SK-N-SH (cell line): ENCODE measurements at regions not wholly inside any gene's neighbourhood (a gene's known extent, or its start where the extent isn't known, plus 50 kb on each side); places are given as distances from the start of the nearest gene placed in this dataset.

Experiments used
- CTCF ChIA-PET: fragments of 300-600, 350-600 bp; formaldehyde crosslinking; extraction: SDS; loops from one replicate; lab custom pipeline; 2021; lab: Yijun Ruan, JAX
- POLR2A ChIA-PET: fragments of 350-600 bp; sonication (Branson Sonifier 250); formaldehyde crosslinking; extraction: SDS; loops from one replicate; lab custom pipeline; 2020; ENCODE audit warnings: antibody characterized with exemption, inconsistent platforms; lab: Yijun Ruan, JAX
- DNase-seq: peaks from one replicate; pipeline ENCODE4 v3.0.0; 2012
- H2AFZ ChIP-seq: fragments of 200-600 bp; sonication (generic); 2 replicates; pipeline ENCODE4 v1.8.1; 2016; ENCODE audit warnings: antibody characterized with exemption, mild to moderate bottlenecking, low read depth
- H3F3A ChIP-seq: fragments of 200-600 bp; sonication (generic); replicated peaks from 2 replicates; pipeline ENCODE3; 2016; ENCODE audit warnings: antibody characterized with exemption, mild to moderate bottlenecking; ENCODE audit not compliant: insufficient read depth
- H3K27ac ChIP-seq, 2 experiments: fragments of 200-500 bp in 1 of 2; fragments of 200-600 bp in 1 of 2; sonication (Bioruptor generic) in 1 of 2; sonication (generic), shearing (Covaris generic) in 1 of 2; 2 replicates each; pipeline versions ENCODE4 v1.5.1 to v1.6.1; 2014 to 2016; ENCODE audit warnings: low read depth in 2 of 2, inconsistent platforms in 1 of 2, low read length in 1 of 2, mild to moderate bottlenecking in 1 of 2, mixed read lengths in 1 of 2
- H3K27me3 ChIP-seq: fragments of 200-600 bp; sonication (generic), shearing (Covaris generic); 2 replicates; pipeline ENCODE4 v1.6.1; 2016; ENCODE audit warnings: mixed run types; ENCODE audit not compliant: insufficient read depth
- H3K36me3 ChIP-seq, 2 experiments: fragments of 200-500 bp in 1 of 2; fragments of 200-600 bp in 1 of 2; sonication (Bioruptor generic) in 1 of 2; sonication (generic) in 1 of 2; replicated peaks in 1 of 2; 2 replicates each; pipeline versions ENCODE3 to v1.5.1; 2014 to 2016; ENCODE audit warnings: low read length in 1 of 2, mild to moderate bottlenecking in 1 of 2; ENCODE audit not compliant: insufficient read depth in 2 of 2, control insufficient read depth in 1 of 2
- H3K4me1 ChIP-seq, 2 experiments: fragments of 200-500 bp in 1 of 2; fragments of 200-600 bp in 1 of 2; sonication (Bioruptor generic) in 1 of 2; sonication (generic), shearing (Covaris generic) in 1 of 2; 2 replicates each; pipeline versions ENCODE4 v1.5.1 to v1.6.1; 2014 to 2016; ENCODE audit warnings: low read depth in 1 of 2, low read length in 1 of 2, mixed run types in 1 of 2; ENCODE audit not compliant: insufficient read depth in 2 of 2, control insufficient read depth in 1 of 2
- H3K4me2 ChIP-seq: fragments of 200-600 bp; sonication (generic), shearing (Covaris generic); 2 replicates; pipeline ENCODE4 v1.6.1; 2017; ENCODE audit warnings: mixed run types
- H3K4me3 ChIP-seq, 2 experiments: fragments of 200-500 bp in 1 of 2; fragments of 200-600 bp in 1 of 2; sonication (Bioruptor generic) in 1 of 2; sonication (generic), shearing (Covaris generic) in 1 of 2; 2 replicates each; pipeline versions ENCODE4 v1.5.1 to v1.8.1; 2014 to 2016; ENCODE audit warnings: low read depth in 2 of 2, inconsistent platforms in 1 of 2, low read length in 1 of 2, mild to moderate bottlenecking in 1 of 2, mixed read lengths in 1 of 2, moderate library complexity in 1 of 2
- H3K79me2 ChIP-seq: fragments of 200-600 bp; sonication (generic); 2 replicates; pipeline ENCODE4 v1.8.1; 2017; ENCODE audit warnings: mild to moderate bottlenecking; ENCODE audit not compliant: insufficient read depth
- H3K9ac ChIP-seq: fragments of 200-600 bp; sonication (generic); 2 replicates; pipeline ENCODE4 v1.6.1; 2017; ENCODE audit warnings: mixed run types
- H3K9me2 ChIP-seq: fragments of 200-600 bp; sonication (generic); 2 replicates; pipeline ENCODE4 v1.6.1; 2017; ENCODE audit warnings: mixed run types
- H3K9me3 ChIP-seq: fragments of 200-600 bp; sonication (generic); 2 replicates; pipeline ENCODE4 v1.6.1; 2017; ENCODE audit warnings: mixed run types, mild to moderate bottlenecking, moderate library complexity
- H4K20me1 ChIP-seq: fragments of 200-600 bp; sonication (generic); 2 replicates; pipeline ENCODE4 v1.6.1; 2017; ENCODE audit warnings: mild to moderate bottlenecking, mixed run types; ENCODE audit not compliant: insufficient read depth
- FOSL2 ChIP-seq: IDR thresholded peaks from 2 replicates; pipeline ENCODE4 v1.4.0; 2012; ENCODE audit warnings: low read depth, mild to moderate bottlenecking, moderate library complexity, borderline replicate concordance
- GABPA ChIP-seq: IDR thresholded peaks from 2 replicates; pipeline ENCODE4 v1.4.0; 2012; ENCODE audit warnings: low read depth, mild to moderate bottlenecking
- JUND ChIP-seq: IDR thresholded peaks from 2 replicates; pipeline ENCODE4 v1.4.0; 2012
- MEF2A ChIP-seq: IDR thresholded peaks from 2 replicates; pipeline ENCODE4 v1.4.0; 2012; ENCODE audit warnings: low read depth, borderline replicate concordance
- MXI1 ChIP-seq: IDR thresholded peaks from 2 replicates; pipeline ENCODE4 v1.6.1; 2012; ENCODE audit warnings: mild to moderate bottlenecking, low read depth, low read length, improper control_type of control experiment
- NFIC ChIP-seq: IDR thresholded peaks from 2 replicates; pipeline ENCODE4 v1.4.0; 2012; ENCODE audit warnings: borderline replicate concordance
- NRF1 ChIP-seq: IDR thresholded peaks from 2 replicates; pipeline ENCODE4 v1.6.1; 2012; ENCODE audit warnings: low read depth, mild to moderate bottlenecking, low read length
- RAD21 ChIP-seq: IDR thresholded peaks from 2 replicates; pipeline ENCODE4 v1.6.1; 2012; ENCODE audit warnings: mild to moderate bottlenecking, low read length
- RCOR1 ChIP-seq: fragments of 150-350 bp; IDR thresholded peaks from 2 replicates; pipeline ENCODE4 v1.6.1; 2017; ENCODE audit warnings: antibody characterized with exemption, low read length
- RXRA ChIP-seq: IDR thresholded peaks from 2 replicates; pipeline ENCODE4 v1.4.0; 2012; ENCODE audit warnings: low read depth, mild to moderate bottlenecking, borderline replicate concordance
- TEAD4 ChIP-seq: IDR thresholded peaks from 2 replicates; pipeline ENCODE4 v1.4.0; 2012; ENCODE audit warnings: mild to moderate bottlenecking, borderline replicate concordance; ENCODE audit not compliant: insufficient read depth
- WGBS: methylation state at CpG from one replicate; pipeline ENCODE4 v1.1.6; 2017; ENCODE audit warnings: low lambda C conversion rate; 5-methylcytosine and 5-hydroxymethylcytosine counted together
- TF ChIP-seq, protein P1 (sequence below): fragments of 150-350 bp; IDR thresholded peaks from 2 replicates; pipeline ENCODE4 v1.6.1; 2017; ENCODE audit warnings: antibody characterized with exemption, low read length, low read depth, borderline replicate concordance
- TF ChIP-seq, protein P2 (sequence below): IDR thresholded peaks from 2 replicates; pipeline ENCODE4; 2012
- TF ChIP-seq, protein P3 (sequence below): IDR thresholded peaks from 2 replicates; pipeline ENCODE4 v1.4.0; 2012; ENCODE audit warnings: low read depth
- TF ChIP-seq, protein P4 (sequence below): fragments of 150-350 bp; IDR thresholded peaks from 2 replicates; pipeline ENCODE4 v1.6.1; 2016; ENCODE audit warnings: mild to moderate bottlenecking, low read depth, low read length

DNA sequence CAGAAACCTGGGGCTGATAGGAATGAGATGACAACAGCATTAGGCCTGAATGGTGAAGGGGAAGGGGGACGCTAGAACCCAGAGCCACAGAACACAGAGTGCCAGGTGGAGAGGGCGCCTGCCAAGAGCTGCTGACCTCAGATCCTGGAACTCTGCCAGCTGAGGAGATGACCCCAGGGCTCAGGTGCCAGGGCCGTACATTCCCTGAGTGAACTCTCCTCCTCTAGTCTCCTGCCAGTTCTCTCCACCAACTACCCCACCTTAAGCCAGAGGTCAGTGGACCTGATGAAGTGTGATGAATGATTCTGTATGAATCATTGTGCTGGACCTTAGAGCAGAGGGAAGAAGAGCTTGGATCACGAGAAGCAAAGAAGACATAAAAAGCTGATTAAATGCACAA lies 1582.2 kb upstream of the ACVR2A start:
- Histone ChIP-seq H3K27me3 (no peaks in the 10 kb centered on the region), H3K4me2 (no peak overlapping the region), H4K20me1 (no peaks in the 10 kb centered on the region), H3K79me2 (no peaks in the 10 kb centered on the region), H3F3A (no peaks in the 10 kb centered on the region), H3K36me3 (no peaks in the 10 kb centered on the region), H2AFZ (no peak overlapping the region), H3K9me2 (no peaks in the 10 kb centered on the region)
- POLR2A ChIA-PET = no interaction called here
- CTCF ChIA-PET = interaction anchor here (1.2 kb wide), 1 partner anchor 16 kb away, joined by 3 read pairs; no protein-coding TSS in a partner anchor
- DNase-seq = no peak
- TF ChIP-seq, protein P1, sequence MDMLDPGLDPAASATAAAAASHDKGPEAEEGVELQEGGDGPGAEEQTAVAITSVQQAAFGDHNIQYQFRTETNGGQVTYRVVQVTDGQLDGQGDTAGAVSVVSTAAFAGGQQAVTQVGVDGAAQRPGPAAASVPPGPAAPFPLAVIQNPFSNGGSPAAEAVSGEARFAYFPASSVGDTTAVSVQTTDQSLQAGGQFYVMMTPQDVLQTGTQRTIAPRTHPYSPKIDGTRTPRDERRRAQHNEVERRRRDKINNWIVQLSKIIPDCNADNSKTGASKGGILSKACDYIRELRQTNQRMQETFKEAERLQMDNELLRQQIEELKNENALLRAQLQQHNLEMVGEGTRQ = no peak
- TF ChIP-seq RAD21 (no peak), NFIC (no peak), TEAD4 (no peak), RCOR1 (no peak), RXRA (no peak), GABPA (no peak), NRF1 (no peak), MXI1 (no peak)
- TF ChIP-seq, all 33 proteins: peak for 0
- no peak overlapping the region for H3K4me3 ChIP-seq
- H3K9me3 ChIP-seq = no peaks in the 10 kb centered on the region
- 60% methylated on average over 3 of the region's 4 CpGs for WGBS
- H3K9ac ChIP-seq = no peak overlapping the region
- H3K4me1 ChIP-seq = no peaks in the 10 kb centered on the region
- no peak overlapping the region for H3K27ac ChIP-seq

DNA sequence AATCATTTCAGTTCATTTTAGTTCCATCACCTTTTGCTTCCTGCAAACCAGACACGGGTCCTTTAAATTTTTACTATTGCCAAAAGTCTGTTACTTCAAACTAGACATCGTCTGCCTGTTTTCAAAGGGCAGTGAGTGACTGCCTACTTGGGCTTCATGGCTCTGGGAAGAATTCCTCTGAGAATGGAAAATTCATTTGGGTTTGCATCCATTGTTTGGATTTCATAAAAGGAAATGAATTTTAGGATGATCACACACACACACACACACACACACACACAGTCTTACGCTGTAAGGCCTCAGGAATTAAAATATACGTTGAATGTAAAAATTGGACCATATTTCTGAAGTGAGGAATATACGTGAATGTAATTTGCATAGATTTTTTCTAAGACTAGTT lies 1584.3 kb upstream of the ACVR2A start:
- no peak overlapping the region for H3K27ac ChIP-seq
- no peaks in the 10 kb centered on the region for H3F3A ChIP-seq
- no peaks in the 10 kb centered on the region for H3K9me3 ChIP-seq
- no peak for DNase-seq
- no peaks in the 10 kb centered on the region for H3K36me3 ChIP-seq
- H2AFZ ChIP-seq = peak overlapping the region; percentile 45; the same call in 1 of the 2 replicates
- no peaks in the 10 kb centered on the region for H3K27me3 ChIP-seq
- CTCF ChIA-PET = no interaction called here
- no peak overlapping the region for H3K4me3 ChIP-seq
- WGBS = 82% methylated on average over 5 of the region's 5 CpGs
- H3K4me2 ChIP-seq = no peak overlapping the region
- TF ChIP-seq RCOR1 = no peak
- TF ChIP-seq, protein P2, sequence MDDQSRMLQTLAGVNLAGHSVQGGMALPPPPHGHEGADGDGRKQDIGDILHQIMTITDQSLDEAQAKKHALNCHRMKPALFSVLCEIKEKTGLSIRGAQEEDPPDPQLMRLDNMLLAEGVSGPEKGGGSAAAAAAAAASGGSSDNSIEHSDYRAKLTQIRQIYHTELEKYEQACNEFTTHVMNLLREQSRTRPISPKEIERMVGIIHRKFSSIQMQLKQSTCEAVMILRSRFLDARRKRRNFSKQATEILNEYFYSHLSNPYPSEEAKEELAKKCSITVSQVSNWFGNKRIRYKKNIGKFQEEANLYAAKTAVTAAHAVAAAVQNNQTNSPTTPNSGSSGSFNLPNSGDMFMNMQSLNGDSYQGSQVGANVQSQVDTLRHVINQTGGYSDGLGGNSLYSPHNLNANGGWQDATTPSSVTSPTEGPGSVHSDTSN = no peak
- no peak for TF ChIP-seq MEF2A
- TF ChIP-seq FOSL2 = no peak
- TF ChIP-seq, protein P3, sequence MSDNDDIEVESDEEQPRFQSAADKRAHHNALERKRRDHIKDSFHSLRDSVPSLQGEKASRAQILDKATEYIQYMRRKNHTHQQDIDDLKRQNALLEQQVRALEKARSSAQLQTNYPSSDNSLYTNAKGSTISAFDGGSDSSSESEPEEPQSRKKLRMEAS = no peak
- no peak for TF ChIP-seq NRF1
- TF ChIP-seq, protein P4, sequence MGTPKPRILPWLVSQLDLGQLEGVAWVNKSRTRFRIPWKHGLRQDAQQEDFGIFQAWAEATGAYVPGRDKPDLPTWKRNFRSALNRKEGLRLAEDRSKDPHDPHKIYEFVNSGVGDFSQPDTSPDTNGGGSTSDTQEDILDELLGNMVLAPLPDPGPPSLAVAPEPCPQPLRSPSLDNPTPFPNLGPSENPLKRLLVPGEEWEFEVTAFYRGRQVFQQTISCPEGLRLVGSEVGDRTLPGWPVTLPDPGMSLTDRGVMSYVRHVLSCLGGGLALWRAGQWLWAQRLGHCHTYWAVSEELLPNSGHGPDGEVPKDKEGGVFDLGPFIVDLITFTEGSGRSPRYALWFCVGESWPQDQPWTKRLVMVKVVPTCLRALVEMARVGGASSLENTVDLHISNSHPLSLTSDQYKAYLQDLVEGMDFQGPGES = no peak
- TF ChIP-seq, protein P1 = no peak
- no peak for TF ChIP-seq MXI1
- no peak for TF ChIP-seq GABPA
- TF ChIP-seq JUND = no peak
- TF ChIP-seq NFIC = no peak
- TF ChIP-seq, all 33 proteins: peak for 0
- Histone ChIP-seq H3K9me2 (no peaks in the 10 kb centered on the region), H3K9ac (no peak overlapping the region), H3K4me1 (no peaks in the 10 kb centered on the region), H3K79me2 (no peaks in the 10 kb centered on the region), H4K20me1 (no peaks in the 10 kb centered on the region)
- POLR2A ChIA-PET = no interaction called here
